T-cell (primary cell): ENCODE measurements at regions not wholly inside any gene's neighbourhood (a gene's known extent, or its start where the extent isn't known, plus 50 kb on each side); places are given as distances from the start of the nearest gene placed in this dataset.

ENCODE experiments used
- ATAC-seq, 4 experiments: fragments of 200-7000 bp in 3 of 4; fragments of 150-1000 bp in 1 of 4; cut with Tn5 transposase; replicated peaks in 1 of 4; 1 replicate in 3 of 4; 2 replicates in 1 of 4; pipeline ENCODE4 v1.10.0; 2021; ENCODE audit warnings: moderate library complexity in 3 of 4, mild to moderate bottlenecking in 2 of 4, moderate number of reproducible peaks in 1 of 4
- CTCF ChIA-PET, 2 donors: fragments of 300-600 bp; sonication (Branson Sonifier 250); formaldehyde crosslinking; loops; one replicate each; lab custom pipeline; 2022; ENCODE audit warnings: antibody characterized with exemption in 2 of 2; lab: Charles Lee
- POLR2A ChIA-PET, 2 donors: fragments of 300-600 bp; sonication (Branson Sonifier 250); formaldehyde crosslinking; loops; one replicate each; lab custom pipeline; 2022; ENCODE audit warnings: antibody characterized with exemption in 2 of 2; lab: Charles Lee
- DNase-seq, 35 experiments: peaks; one replicate each; pipeline versions ENCODE4 v3.0.0 to v3.0.0-alpha.2; 2013 to 2023
- H3K27ac ChIP-seq: one replicate; pipeline ENCODE4 v1.5.1; 2013; ENCODE audit warnings: low read length
- H3K27me3 ChIP-seq, 2 experiments: replicated peaks in 1 of 2; 1 replicate in 1 of 2; 2 replicates in 1 of 2; pipeline versions ENCODE4 v1.6.1 to v1.7.0; 2013; ENCODE audit warnings: low read length in 1 of 2, mixed read lengths in 1 of 2; ENCODE audit not compliant: control insufficient read depth in 2 of 2, insufficient read depth in 2 of 2; ENCODE audit errors: extremely low read depth in 1 of 2
- H3K36me3 ChIP-seq, 2 donors: 1 replicate in 1 of 2; 2 replicates in 1 of 2; pipeline versions ENCODE4 v1.6.1 to v1.7.0; 2013; ENCODE audit warnings: low read length in 1 of 2; ENCODE audit not compliant: control insufficient read depth in 2 of 2, insufficient read depth in 1 of 2; ENCODE audit errors: extremely low read depth in 1 of 2
- H3K4me1 ChIP-seq, 2 experiments: 1 replicate in 1 of 2; 2 replicates in 1 of 2; pipeline versions ENCODE4 v1.6.1 to v1.7.0; 2013; ENCODE audit warnings: low read length in 2 of 2, mixed read lengths in 1 of 2; ENCODE audit not compliant: insufficient read depth in 2 of 2, control insufficient read depth in 1 of 2; ENCODE audit errors: extremely low read depth in 1 of 2
- H3K4me3 ChIP-seq, 2 donors: 1 replicate in 1 of 2; 2 replicates in 1 of 2; pipeline versions ENCODE4 v1.5.1 to v1.7.0; 2013; ENCODE audit warnings: mild to moderate bottlenecking in 2 of 2, low read length in 1 of 2, moderate library complexity in 1 of 2; ENCODE audit not compliant: control insufficient read depth in 1 of 2; ENCODE audit errors: extremely low read depth in 1 of 2
- H3K9me3 ChIP-seq: 2 replicates; pipeline ENCODE4 v1.7.0; 2013
- H3K27ac Mint-ChIP-seq, 2 donors: one replicate each; pipeline ENCODE4 v1.8.0; 2020 to 2021; ENCODE audit warnings: mild to moderate bottlenecking in 2 of 2, mixed read lengths in 2 of 2
- H3K27me3 Mint-ChIP-seq, 2 donors: one replicate each; pipeline ENCODE4 v1.8.0; 2021 to 2022; ENCODE audit warnings: mixed read lengths in 2 of 2
- H3K36me3 Mint-ChIP-seq: one replicate; pipeline ENCODE4 v1.8.0; 2021; ENCODE audit warnings: mixed read lengths
- H3K4me1 Mint-ChIP-seq, 3 donors: one replicate each; pipeline ENCODE4 v1.8.0; 2020 to 2022; ENCODE audit warnings: mixed read lengths in 3 of 3, mild to moderate bottlenecking in 1 of 3
- H3K4me3 Mint-ChIP-seq, 3 donors: one replicate each; pipeline ENCODE4 v1.8.0; 2020 to 2022; ENCODE audit warnings: mild to moderate bottlenecking in 3 of 3, mixed read lengths in 3 of 3, moderate library complexity in 3 of 3
- H3K9me3 Mint-ChIP-seq, 3 donors: one replicate each; pipeline ENCODE4 v1.8.0; 2020 to 2022; ENCODE audit warnings: mixed read lengths in 3 of 3
- WGBS: methylation state at CpG from one replicate; pipeline ENCODE4 v1.1.5; 2013; ENCODE audit warnings: missing lambda C conversion rate; ENCODE audit not compliant: insufficient coverage; 5-methylcytosine and 5-hydroxymethylcytosine counted together

GRCh38 chr10:128545216-128545615 lies 419.0 kb upstream of the MKI67 start:
- DNase-seq = no peak

DNA sequence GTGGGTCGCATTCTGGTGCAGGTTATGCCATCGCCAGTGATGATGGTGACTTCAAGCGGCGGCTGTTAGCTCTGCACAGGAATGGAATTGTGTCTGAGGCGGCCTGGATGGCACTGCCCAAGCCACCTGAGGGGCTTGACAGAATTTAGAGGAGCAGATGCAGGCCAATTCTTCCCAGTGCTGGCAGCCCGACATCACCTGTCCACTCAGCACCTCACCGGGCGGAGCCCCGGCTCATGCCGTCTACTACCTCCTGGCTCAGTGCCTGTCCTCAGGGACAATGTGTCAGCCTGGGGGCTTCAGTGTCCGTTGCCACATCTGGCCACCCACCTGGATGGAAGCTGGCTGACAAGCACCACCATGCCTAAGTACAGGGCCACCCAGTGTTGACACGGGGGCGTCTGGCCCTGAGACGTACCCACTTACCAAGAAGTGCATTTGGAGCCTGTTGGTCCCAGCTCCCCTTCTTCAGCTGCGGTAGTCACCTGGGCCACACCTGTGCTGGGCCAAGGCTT lies 420.5 kb upstream of the MKI67 start:
- H3K27me3 ChIP-seq = peaks cover 3 to 6% of the 10 kb centered on the region in 2 experiments
- 78% methylated on average over 14 of the region's 15 CpGs for WGBS
- ChIA-PET CTCF (no interaction called here), POLR2A (no interaction called here)
- H3K4me1 ChIP-seq = no peaks in the 10 kb centered on the region
- H3K36me3 ChIP-seq = no peaks in the 10 kb centered on the region
- Mint-ChIP-seq H3K27ac (no peak overlapping the region), H3K4me1 (no peaks in the 10 kb centered on the region), H3K36me3 (no peaks in the 10 kb centered on the region), H3K27me3 (peaks cover 5 to 14% of the 10 kb centered on the region in 2 donors), H3K9me3 (no peaks in the 10 kb centered on the region), H3K4me3 (no peak overlapping the region)
- no peak overlapping the region for H3K27ac ChIP-seq
- H3K9me3 ChIP-seq = no peaks in the 10 kb centered on the region
- no peak overlapping the region for H3K4me3 ChIP-seq
- DNase-seq = no peak
- no peak for ATAC-seq

More at GRCh38 chr10:128545216-128545615, 419.0 kb upstream of the MKI67 start:
- ChIA-PET CTCF (no interaction called here), POLR2A (no interaction called here)
- peaks cover 3 to 19% of the 10 kb centered on the region in 2 experiments for H3K27me3 ChIP-seq
- no peak overlapping the region for H3K4me3 ChIP-seq
- peaks cover 16 to 25% of the 10 kb centered on the region in 2 donors for H3K27me3 Mint-ChIP-seq
- 93% methylated on average over 7 of the region's 10 CpGs for WGBS
- H3K4me1 Mint-ChIP-seq = no peaks in the 10 kb centered on the region
- ATAC-seq = no peak
- H3K9me3 Mint-ChIP-seq = no peaks in the 10 kb centered on the region
- H3K36me3 ChIP-seq = no peaks in the 10 kb centered on the region
- H3K27ac Mint-ChIP-seq = no peak overlapping the region
- H3K27ac ChIP-seq = no peak overlapping the region
- H3K4me3 Mint-ChIP-seq = no peak overlapping the region
- no peaks in the 10 kb centered on the region for H3K4me1 ChIP-seq
- H3K9me3 ChIP-seq = no peaks in the 10 kb centered on the region
- no peaks in the 10 kb centered on the region for H3K36me3 Mint-ChIP-seq

DNA sequence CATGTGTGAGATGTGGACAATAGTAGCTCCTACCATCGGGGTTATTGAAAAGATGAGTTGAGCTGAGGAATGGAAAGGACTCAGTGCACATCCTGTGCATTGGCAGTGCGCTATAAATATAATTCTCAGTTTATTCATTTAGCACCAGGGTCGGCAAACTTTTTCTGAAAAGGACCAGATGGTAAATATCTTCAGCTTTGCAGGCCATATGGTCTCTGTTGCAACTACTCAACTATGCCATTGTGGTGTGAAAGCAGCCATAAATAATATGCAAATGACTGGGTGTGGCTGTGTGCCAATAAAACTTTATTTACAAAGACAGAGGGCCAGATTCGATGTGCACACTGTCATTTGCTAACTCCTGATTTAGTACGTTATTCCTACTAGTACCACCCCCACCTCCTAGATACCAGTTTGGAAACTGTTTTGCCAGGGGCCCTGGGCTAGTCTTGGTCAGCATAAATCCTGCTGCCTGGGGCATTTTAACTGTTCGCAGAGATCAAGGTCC lies 422.9 kb upstream of the MKI67 start:
- 93% methylated on average over 3 of the region's 6 CpGs for WGBS
- Histone ChIP-seq H3K27ac (no peak overlapping the region), H3K4me1 (no peaks in the 10 kb centered on the region), H3K9me3 (no peaks in the 10 kb centered on the region), H3K36me3 (no peaks in the 10 kb centered on the region), H3K27me3 (peaks cover 0 to 6% of the 10 kb centered on the region in 2 experiments), H3K4me3 (no peak overlapping the region)
- H3K36me3 Mint-ChIP-seq = no peaks in the 10 kb centered on the region
- peaks cover 0 to 3% (median 0%) of the 10 kb centered on the region in 3 donors for H3K9me3 Mint-ChIP-seq
- ChIA-PET CTCF (no interaction called here), POLR2A (no interaction called here)
- DNase-seq (no peak), ATAC-seq (no peak)
- H3K4me3 Mint-ChIP-seq = no peak overlapping the region
- H3K27me3 Mint-ChIP-seq = peaks cover 2 to 7% of the 10 kb centered on the region in 2 donors
- H3K4me1 Mint-ChIP-seq = no peaks in the 10 kb centered on the region
- H3K27ac Mint-ChIP-seq = no peak overlapping the region

- Histone ChIP-seq H3K9me3 (no peaks in the 10 kb centered on the region), H3K4me3 (no peak overlapping the region), H3K4me1 (no peaks in the 10 kb centered on the region), H3K36me3 (no peaks in the 10 kb centered on the region), H3K27ac (no peak overlapping the region), H3K27me3 (peaks cover 0 to 6% of the 10 kb centered on the region in 2 experiments)
- ChIA-PET CTCF (no interaction called here), POLR2A (no interaction called here)
- Mint-ChIP-seq H3K4me1 (no peaks in the 10 kb centered on the region), H3K9me3 (peaks cover 0 to 3% (median 0%) of the 10 kb centered on the region in 3 donors), H3K27ac (no peak overlapping the region), H3K4me3 (no peak overlapping the region), H3K36me3 (no peaks in the 10 kb centered on the region), H3K27me3 (peaks cover 2 to 3% of the 10 kb centered on the region in 2 donors)
- ATAC-seq (no peak), DNase-seq (no peak)
- 81% methylated on average over 9 of the region's 10 CpGs for WGBS
Measured at GRCh38 chr10:128550045-128550444, 423.8 kb upstream of the MKI67 start.

- peaks cover 0 to 8% of the 10 kb centered on the region in 2 experiments for H3K27me3 ChIP-seq
- Mint-ChIP-seq H3K27ac (no peak overlapping the region), H3K4me1 (no peaks in the 10 kb centered on the region), H3K9me3 (peaks cover 0 to 3% (median 0%) of the 10 kb centered on the region in 3 donors), H3K4me3 (no peak overlapping the region), H3K27me3 (peaks cover 3% of the 10 kb centered on the region in 2 donors), H3K36me3 (no peaks in the 10 kb centered on the region)
- CTCF ChIA-PET = no interaction called here
- H3K9me3 ChIP-seq = no peaks in the 10 kb centered on the region
- 81% methylated on average over 3 of the region's 7 CpGs for WGBS
- no peak for DNase-seq
- no peak overlapping the region for H3K4me3 ChIP-seq
- POLR2A ChIA-PET = no interaction called here
- no peaks in the 10 kb centered on the region for H3K4me1 ChIP-seq
- H3K27ac ChIP-seq = no peak overlapping the region
- no peak for ATAC-seq
- no peaks in the 10 kb centered on the region for H3K36me3 ChIP-seq
Measured at GRCh38 chr10:128551475-128551874, 425.3 kb upstream of the MKI67 start.

GRCh38 chr10:128553755-128554154 lies 427.5 kb upstream of the MKI67 start:
- ATAC-seq (no peak), DNase-seq (no peak)
- Histone ChIP-seq H3K4me3 (no peak overlapping the region), H3K4me1 (no peaks in the 10 kb centered on the region), H3K27ac (no peak overlapping the region), H3K27me3 (peaks cover 0 to 3% of the 10 kb centered on the region in 2 experiments), H3K9me3 (no peaks in the 10 kb centered on the region), H3K36me3 (no peaks in the 10 kb centered on the region)
- Mint-ChIP-seq H3K27ac (no peak overlapping the region), H3K4me1 (no peaks in the 10 kb centered on the region), H3K36me3 (no peaks in the 10 kb centered on the region), H3K4me3 (no peak overlapping the region), H3K9me3 (peaks cover 0 to 3% (median 0%) of the 10 kb centered on the region in 3 donors), H3K27me3 (peaks cover 2 to 7% of the 10 kb centered on the region in 2 donors)
- POLR2A ChIA-PET = no interaction called here
- CTCF ChIA-PET = no interaction called here
- no CpG with 5 or more reads among the region's 2 CpGs for WGBS
